ENCODE measurements at regions not wholly inside any gene's neighbourhood (a gene's known extent, or its start where the extent isn't known, plus 50 kb on each side); places are given as distances from the start of the nearest gene placed in this dataset.

- no peak for DNase-seq (ENCODE audit: extremely low spot score)
- POLR2A ChIA-PET, result no interaction called here
- CTCF ChIA-PET, result no interaction called here
- TF ChIP-seq ZNF384 (IDR thresholded peaks at IDR 0.05) (no peak), ARNT (IDR thresholded peaks at IDR 0.05) (no peak), HDGF (IDR thresholded peaks at IDR 0.05; ENCODE audit: borderline replicate concordance) (no peak), LEF1 (IDR thresholded peaks at IDR 0.05; ENCODE audit: borderline replicate concordance) (no peak), TARDBP (IDR thresholded peaks at IDR 0.05) (no peak), SP1 (IDR thresholded peaks at IDR 0.05) (no peak), ELF4 (IDR thresholded peaks at IDR 0.05) (no peak)
Measured at GRCh38 chr2:138205281-138205680, 241.0 kb downstream of the HNMT start.

GRCh38 chr2:138207074-138207930 lies 243.0 kb downstream of the HNMT start:
- TF ChIP-seq SP1 (IDR thresholded peaks at IDR 0.05), result no peak
- no peak for TF ChIP-seq HDGF (IDR thresholded peaks at IDR 0.05; ENCODE audit: borderline replicate concordance)
- TF ChIP-seq TARDBP (IDR thresholded peaks at IDR 0.05), result no peak
- TF ChIP-seq FOXA1 (IDR thresholded peaks at IDR 0.05), result no peak
- TF ChIP-seq LEF1 (IDR thresholded peaks at IDR 0.05; ENCODE audit: borderline replicate concordance), result no peak
- no peak for TF ChIP-seq CTBP1 (IDR thresholded peaks at IDR 0.05; ENCODE audit: borderline replicate concordance)
- no peak for TF ChIP-seq SUZ12 (IDR thresholded peaks at IDR 0.05)
- no peak for TF ChIP-seq FOXK2 (IDR thresholded peaks at IDR 0.05)
- TF ChIP-seq NFRKB (IDR thresholded peaks at IDR 0.05), result no peak
- TF ChIP-seq L3MBTL2 (conservative IDR thresholded peaks at IDR 0.05), result no peak
- no peak for TF ChIP-seq ARNT (IDR thresholded peaks at IDR 0.05)
- no peak for TF ChIP-seq ELF4 (IDR thresholded peaks at IDR 0.05)
- TF ChIP-seq FOXM1 (IDR thresholded peaks at IDR 0.05; ENCODE audit: borderline replicate concordance), result no peak
- TF ChIP-seq PKNOX1 (IDR thresholded peaks at IDR 0.05), result no peak
- ChIA-PET CTCF (no interaction called here), POLR2A (no interaction called here)
- no peak for DNase-seq (ENCODE audit: extremely low spot score)

GRCh38 chr2:138209009-138209408 lies 244.7 kb downstream of the HNMT start:
- ChIA-PET POLR2A (no interaction called here), CTCF (interaction anchor here (0.6 kb wide), 2 partner anchors 89 to 618 kb away, joined by 3 read pairs; no protein-coding TSS in a partner anchor)
- TF ChIP-seq ELF4 (IDR thresholded peaks at IDR 0.05), result no peak
- TF ChIP-seq SP1 (IDR thresholded peaks at IDR 0.05), result no peak
- TF ChIP-seq ZNF384 (IDR thresholded peaks at IDR 0.05), result no peak
- no peak for TF ChIP-seq HDGF (IDR thresholded peaks at IDR 0.05; ENCODE audit: borderline replicate concordance)
- no peak for TF ChIP-seq FOXA1 (IDR thresholded peaks at IDR 0.05)
- TF ChIP-seq PKNOX1 (IDR thresholded peaks at IDR 0.05), result no peak
- DNase-seq (ENCODE audit: extremely low spot score), result no peak

- TF ChIP-seq TARDBP (IDR thresholded peaks at IDR 0.05), result no peak
- no peak for TF ChIP-seq LEF1 (IDR thresholded peaks at IDR 0.05; ENCODE audit: borderline replicate concordance)
- no peak for TF ChIP-seq CTBP1 (IDR thresholded peaks at IDR 0.05; ENCODE audit: borderline replicate concordance)
- TF ChIP-seq FOXA1 (IDR thresholded peaks at IDR 0.05), result no peak
- no peak for TF ChIP-seq ZNF384 (IDR thresholded peaks at IDR 0.05)
- no peak for DNase-seq (ENCODE audit: extremely low spot score)
- ChIA-PET POLR2A (no interaction called here), CTCF (no interaction called here)
Measured at GRCh38 chr2:138210487-138210886, 246.2 kb downstream of the HNMT start.

- CTCF ChIA-PET, result no interaction called here
- POLR2A ChIA-PET, result no interaction called here
- TF ChIP-seq PKNOX1 (IDR thresholded peaks at IDR 0.05), result no peak
- no peak for TF ChIP-seq NFRKB (IDR thresholded peaks at IDR 0.05)
- no peak for TF ChIP-seq LEF1 (IDR thresholded peaks at IDR 0.05; ENCODE audit: borderline replicate concordance)
- TF ChIP-seq CTBP1 (IDR thresholded peaks at IDR 0.05; ENCODE audit: borderline replicate concordance), result no peak
- no peak for TF ChIP-seq BHLHE40 (IDR thresholded peaks at IDR 0.05; ENCODE audit: borderline replicate concordance)
- no peak for TF ChIP-seq SP1 (IDR thresholded peaks at IDR 0.05)
- TF ChIP-seq HDGF (IDR thresholded peaks at IDR 0.05; ENCODE audit: borderline replicate concordance), result no peak
- no peak for TF ChIP-seq ZNF384 (IDR thresholded peaks at IDR 0.05)
- no peak for TF ChIP-seq ARNT (IDR thresholded peaks at IDR 0.05)
- TF ChIP-seq FOXM1 (IDR thresholded peaks at IDR 0.05; ENCODE audit: borderline replicate concordance), result no peak
- TF ChIP-seq L3MBTL2 (conservative IDR thresholded peaks at IDR 0.05), result no peak
- TF ChIP-seq ELF4 (IDR thresholded peaks at IDR 0.05), result no peak
- no peak for TF ChIP-seq FOXK2 (IDR thresholded peaks at IDR 0.05)
- no peak for TF ChIP-seq SUZ12 (IDR thresholded peaks at IDR 0.05)
- no peak for TF ChIP-seq FOXA1 (IDR thresholded peaks at IDR 0.05)
- TF ChIP-seq TARDBP (IDR thresholded peaks at IDR 0.05), result no peak
- no peak for DNase-seq (ENCODE audit: extremely low spot score)
Measured at GRCh38 chr2:138212434-138212833, 248.2 kb downstream of the HNMT start.

- CTCF ChIA-PET, result no interaction called here
- POLR2A ChIA-PET, result no interaction called here
- TF ChIP-seq SUZ12 (IDR thresholded peaks at IDR 0.05) (no peak), ELF4 (IDR thresholded peaks at IDR 0.05) (no peak), L3MBTL2 (conservative IDR thresholded peaks at IDR 0.05) (no peak), ARNT (IDR thresholded peaks at IDR 0.05) (no peak), FOXA1 (IDR thresholded peaks at IDR 0.05) (no peak), NFRKB (IDR thresholded peaks at IDR 0.05) (no peak), BHLHE40 (IDR thresholded peaks at IDR 0.05; ENCODE audit: borderline replicate concordance) (no peak)
- no peak for DNase-seq (ENCODE audit: extremely low spot score)
Measured at GRCh38 chr2:138213084-138213483, 248.8 kb downstream of the HNMT start.
